Endothelial cell of umbilical vein (primary cell): ENCODE measurements at regions not wholly inside any gene's neighbourhood (a gene's known extent, or its start where the extent isn't known, plus 50 kb on each side); places are given as distances from the start of the nearest gene placed in this dataset.

Experiments used
- BruUV-seq: library from RNA; stranded (reverse); fragments of 400-500 nt; replicated peaks from 2 replicates; lab custom pipeline; 2021; lab: Mats Ljungman, UMichigan
- CTCF ChIA-PET: fragments of 300-600, 350-600 bp; sonication (Branson Sonifier 250); formaldehyde crosslinking; loops from one replicate; lab custom pipeline; 2021; ENCODE audit warnings: antibody characterized with exemption, inconsistent platforms; lab: Charles Lee
- POLR2A ChIA-PET: fragments of 300-600, 350-600 bp; sonication (Branson Sonifier 250); formaldehyde crosslinking; loops from one replicate; lab custom pipeline; 2021; ENCODE audit warnings: antibody characterized with exemption, inconsistent platforms; lab: Charles Lee
- DNase-seq: peaks from one replicate; pipeline ENCODE4 v3.0.0-alpha.2; 2011; ENCODE audit warnings: low read depth, low spot score
- FAIRE-seq: peaks from 2 replicates; lab custom pipeline; 2011; peaks lifted over from hg19 to GRCh38; lab: Jason Lieb, UNC
- H2AFZ ChIP-seq: 2 replicates; pipeline ENCODE4 v1.6.0; 2012; ENCODE audit warnings: low read depth, low read length, control low read depth, inconsistent platforms
- H3K27ac ChIP-seq: 2 replicates; pipeline ENCODE4 v1.5.1; 2011; ENCODE audit warnings: low read depth, mild to moderate bottlenecking, control low read depth, low read length, moderate library complexity; ENCODE audit not compliant: insufficient read depth
- H3K27me3 ChIP-seq, 2 experiments: 2 replicates each; pipeline versions ENCODE4 v1.6.0 to v1.6.1; 2011; ENCODE audit warnings: low read length in 2 of 2, mixed read lengths in 1 of 2; ENCODE audit not compliant: control insufficient read depth in 2 of 2, insufficient read depth in 2 of 2
- H3K36me3 ChIP-seq, 2 experiments: 2 replicates in 1 of 2; 3 replicates in 1 of 2; pipeline ENCODE4 v1.5.1; 2011; ENCODE audit warnings: low read length in 2 of 2, mild to moderate bottlenecking in 1 of 2, moderate library complexity in 1 of 2; ENCODE audit not compliant: control insufficient read depth in 2 of 2, insufficient read depth in 2 of 2; ENCODE audit errors: extremely low read depth in 1 of 2
- H3K4me1 ChIP-seq: 3 replicates; pipeline ENCODE4 v1.5.1; 2011; ENCODE audit warnings: mild to moderate bottlenecking, low read length; ENCODE audit not compliant: control insufficient read depth, insufficient read depth; ENCODE audit errors: extremely low read depth
- H3K4me2 ChIP-seq: 2 replicates; pipeline ENCODE4 v1.6.1; 2011; ENCODE audit warnings: low read length, control low read depth, mixed read lengths; ENCODE audit not compliant: insufficient read depth
- H3K4me3 ChIP-seq, 3 experiments: fragments of 200-600 bp in 1 of 3; sonication (generic), shearing (Covaris generic) in 1 of 3; replicated peaks in 1 of 3; 2 replicates each; pipeline ENCODE4 v1.5.1; 2011 to 2016; ENCODE audit warnings: control low read depth in 3 of 3, low read length in 3 of 3, mild to moderate bottlenecking in 2 of 3, inconsistent platforms in 1 of 3, low read depth in 1 of 3, moderate library complexity in 1 of 3; ENCODE audit not compliant: insufficient read depth in 1 of 3
- H3K79me2 ChIP-seq: 2 replicates; pipeline ENCODE4 v1.6.0; 2012; ENCODE audit warnings: low read length, inconsistent platforms; ENCODE audit not compliant: control insufficient read depth, insufficient read depth
- H3K9ac ChIP-seq: replicated peaks from 2 replicates; pipeline ENCODE3; 2011; ENCODE audit warnings: low read length, control low read depth; ENCODE audit not compliant: insufficient read depth; ENCODE audit errors: extremely low read depth
- H3K9me1 ChIP-seq: replicated peaks from 3 replicates; pipeline ENCODE4 v1.6.0; 2011; ENCODE audit warnings: mild to moderate bottlenecking, low read length; ENCODE audit not compliant: control insufficient read depth, insufficient read depth; ENCODE audit errors: extremely low read depth
- H3K9me3 ChIP-seq: replicated peaks from 2 replicates; pipeline ENCODE4 v1.5.1; 2012; ENCODE audit warnings: low read length, inconsistent platforms; ENCODE audit not compliant: control insufficient read depth, insufficient read depth
- H4K20me1 ChIP-seq: replicated peaks from 2 replicates; pipeline ENCODE3; 2011; ENCODE audit warnings: mild to moderate bottlenecking, low read length; ENCODE audit not compliant: control insufficient read depth, insufficient read depth; ENCODE audit errors: extremely low read depth
- CTCF ChIP-seq, 2 donors: IDR thresholded peaks; 1 replicate in 1 of 2; 2 replicates in 1 of 2; pipeline ENCODE4 v1.5.1; 2011; ENCODE audit warnings: low read length in 2 of 2, mild to moderate bottlenecking in 2 of 2, moderate library complexity in 2 of 2, control low read depth in 1 of 2, inconsistent platforms in 1 of 2, low read depth in 1 of 2; ENCODE audit not compliant: insufficient read depth in 1 of 2; ENCODE audit errors: extremely low read depth in 1 of 2
- EZH2 ChIP-seq: IDR thresholded peaks from 2 replicates; pipeline ENCODE4 v1.6.1; 2012; ENCODE audit warnings: borderline replicate concordance, low read depth, mild to moderate bottlenecking, moderate library complexity, low read length, inconsistent platforms; ENCODE audit not compliant: severe bottlenecking
- FOS ChIP-seq: IDR thresholded peaks from 2 replicates; pipeline ENCODE4 v1.6.1; 2011; ENCODE audit warnings: mild to moderate bottlenecking, low read length, moderate library complexity, borderline replicate concordance; ENCODE audit not compliant: insufficient read depth
- GATA2 ChIP-seq: IDR thresholded peaks from 2 replicates; pipeline ENCODE4 v1.7.0; 2011; ENCODE audit warnings: low read depth, mild to moderate bottlenecking, moderate library complexity, mixed read lengths, low read length; ENCODE audit not compliant: insufficient read length, insufficient read depth
- JUN ChIP-seq: IDR thresholded peaks from 2 replicates; pipeline ENCODE4 v1.6.1; 2011; ENCODE audit warnings: borderline replicate concordance, low read depth; ENCODE audit not compliant: insufficient read length, insufficient read depth
- MAX ChIP-seq: IDR thresholded peaks from 2 replicates; pipeline ENCODE4 v1.6.1; 2011; ENCODE audit not compliant: insufficient read depth, insufficient read length
- MYC ChIP-seq: IDR thresholded peaks from one replicate; pipeline ENCODE4 v1.6.1; 2011; ENCODE audit warnings: mild to moderate bottlenecking, low read depth, low read length
- POLR2A ChIP-seq: IDR thresholded peaks from 2 replicates; pipeline ENCODE4 v1.6.1; 2012; ENCODE audit warnings: low read depth, mild to moderate bottlenecking, control low read depth, low read length
- POLR2AphosphoS5 ChIP-seq: IDR thresholded peaks from 2 replicates; pipeline ENCODE4 v1.6.1; 2012; ENCODE audit warnings: low read depth, mild to moderate bottlenecking, control low read depth, low read length, moderate library complexity; ENCODE audit not compliant: insufficient read depth
- dilution Hi-C: fragments of 300-500 bp; cut with MboI; formaldehyde crosslinking; loops from one replicate; pipeline ENCODE4 v1.15.0; 2019; ENCODE audit warnings: low sequenced_read_pairs; ENCODE audit not compliant: extremely low pct_ligation_motif_present
- intact Hi-C: fragments of 100-400 bp; cut with micrococcal nuclease; formaldehyde crosslinking; loops from one replicate; pipeline ENCODE4 v1.10.0; 2022

- Histone ChIP-seq H3K4me1 (no peaks in the 10 kb centered on the region), H3K27me3 (no peaks in the 10 kb centered on the region), H2AFZ (no peak overlapping the region), H3K9ac (no peak overlapping the region), H3K9me3 (no peaks in the 10 kb centered on the region), H3K9me1 (no peaks in the 10 kb centered on the region), H3K4me2 (no peak overlapping the region), H4K20me1 (no peaks in the 10 kb centered on the region), H3K79me2 (no peaks in the 10 kb centered on the region), H3K4me3 (no peak overlapping the region), H3K36me3 (no peaks in the 10 kb centered on the region), H3K27ac (no peak overlapping the region)
- TF ChIP-seq POLR2AphosphoS5 (no peak), POLR2A (no peak), MAX (no peak), GATA2 (no peak), MYC (no peak), CTCF (IDR thresholded peaks at IDR 0.05; ENCODE audit: extremely low read depth in 1 of 2, insufficient read depth in 1 of 2, low read depth in 1 of 2, low read length in 2 of 2) (no peak), EZH2 (no peak), JUN (no peak), FOS (no peak)
- CTCF ChIA-PET: no interaction called here
- FAIRE-seq (no peak), DNase-seq (no peak)
- POLR2A ChIA-PET: no interaction called here
- dilution Hi-C loops (no loop called here), intact Hi-C loops (no loop called here)
- BruUV-seq: no TSS peak
Measured at GRCh38 chr15:94745371-94745770, 514.0 kb downstream of the MCTP2 start.
